ENCODE measurements at regions not wholly inside any gene's neighbourhood (a gene's known extent, or its start where the extent isn't known, plus 50 kb on each side); places are given as distances from the start of the nearest gene placed in this dataset.
"Not testable (repeated sequence)": the region's sequence is repeated elsewhere in the genome, so short reads cannot be mapped to it uniquely, and the experiment has no call there.

DNA sequence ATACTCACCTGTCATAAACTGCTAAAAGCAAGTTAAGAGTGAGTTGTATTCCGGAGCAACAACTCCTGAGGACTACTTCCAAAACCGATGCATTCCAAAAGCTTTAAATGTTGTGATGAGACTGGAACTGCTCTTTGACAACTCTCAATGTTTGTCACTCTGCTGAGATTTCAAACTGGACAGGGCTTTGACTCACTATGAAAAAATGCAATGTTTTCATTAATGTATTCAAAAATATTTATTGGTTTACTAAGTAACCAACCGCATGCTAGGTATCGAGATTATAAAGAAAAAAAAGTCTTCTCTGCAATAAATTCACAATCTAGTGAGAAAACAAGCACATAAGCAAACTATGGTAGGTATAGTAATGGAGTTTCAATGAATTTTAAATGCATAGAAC is 107.9 kb upstream of the GNAI1 start:
- 92 to 93% methylated on average over 4 of the region's 4 CpGs for WGBS, 2 donors
- H3K27ac ChIP-seq: no peak overlapping the region
- H3K4me1 ChIP-seq: no peaks in the 10 kb centered on the region
- no peaks in the 10 kb centered on the region for H3K27me3 ChIP-seq
- H3K36me3 ChIP-seq: no peaks in the 10 kb centered on the region
- intact Hi-C loops (cut with DNase I): no loop called here
- TF ChIP-seq, protein P1, sequence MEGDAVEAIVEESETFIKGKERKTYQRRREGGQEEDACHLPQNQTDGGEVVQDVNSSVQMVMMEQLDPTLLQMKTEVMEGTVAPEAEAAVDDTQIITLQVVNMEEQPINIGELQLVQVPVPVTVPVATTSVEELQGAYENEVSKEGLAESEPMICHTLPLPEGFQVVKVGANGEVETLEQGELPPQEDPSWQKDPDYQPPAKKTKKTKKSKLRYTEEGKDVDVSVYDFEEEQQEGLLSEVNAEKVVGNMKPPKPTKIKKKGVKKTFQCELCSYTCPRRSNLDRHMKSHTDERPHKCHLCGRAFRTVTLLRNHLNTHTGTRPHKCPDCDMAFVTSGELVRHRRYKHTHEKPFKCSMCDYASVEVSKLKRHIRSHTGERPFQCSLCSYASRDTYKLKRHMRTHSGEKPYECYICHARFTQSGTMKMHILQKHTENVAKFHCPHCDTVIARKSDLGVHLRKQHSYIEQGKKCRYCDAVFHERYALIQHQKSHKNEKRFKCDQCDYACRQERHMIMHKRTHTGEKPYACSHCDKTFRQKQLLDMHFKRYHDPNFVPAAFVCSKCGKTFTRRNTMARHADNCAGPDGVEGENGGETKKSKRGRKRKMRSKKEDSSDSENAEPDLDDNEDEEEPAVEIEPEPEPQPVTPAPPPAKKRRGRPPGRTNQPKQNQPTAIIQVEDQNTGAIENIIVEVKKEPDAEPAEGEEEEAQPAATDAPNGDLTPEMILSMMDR (IDR thresholded peaks at IDR 0.05): no peak
- peaks cover 0 to 25% (median 4%) of the 10 kb centered on the region in 11 donors for H3K9me3 ChIP-seq
- H3K4me3 ChIP-seq: no peak overlapping the region
- DNase-seq (no peak), ATAC-seq (no peak)

DNA sequence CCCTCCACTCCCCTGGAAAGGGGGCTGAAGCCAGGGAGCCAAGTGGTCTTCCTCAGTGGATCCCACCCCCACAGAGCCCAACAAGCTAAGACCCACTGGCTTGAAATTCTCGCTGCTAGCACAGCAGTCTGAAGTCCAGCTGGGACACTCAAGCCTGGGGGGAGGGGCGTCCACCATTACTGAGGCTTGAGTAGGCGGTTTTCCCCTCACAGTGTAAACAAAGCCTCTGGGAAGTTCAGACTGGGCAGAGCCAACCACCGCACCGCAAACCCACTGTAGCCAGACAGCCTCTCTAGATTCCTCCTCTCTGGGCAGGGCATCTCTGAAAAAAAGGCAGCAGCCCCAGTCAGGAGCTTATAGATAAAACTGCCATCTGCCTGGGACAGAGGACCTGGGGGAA is 114.4 kb upstream of the GNAI1 start:
- WGBS, 2 donors: 74 to 75% methylated on average over 5 of the region's 5 CpGs
- DNase-seq, ATAC-seq: not testable (repeated sequence)

DNA sequence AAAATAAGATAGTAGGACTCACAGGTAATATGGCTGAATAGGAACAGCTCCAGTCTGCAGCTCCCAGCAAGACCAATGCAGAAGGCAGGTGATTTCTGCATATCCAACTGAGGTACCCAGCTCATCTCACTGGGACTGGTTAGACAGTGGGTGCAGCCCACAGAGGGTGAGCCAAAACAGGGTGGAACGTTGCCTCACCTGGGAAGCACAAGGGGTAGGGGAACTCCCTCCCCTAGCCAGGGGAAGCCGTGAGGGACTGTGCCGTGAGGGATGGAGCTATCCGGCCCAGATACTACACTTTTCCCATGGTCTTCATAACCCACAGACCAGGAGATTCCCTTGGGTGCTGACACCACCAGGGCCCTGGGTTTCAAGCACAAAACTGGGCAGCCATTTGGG is 114.8 kb upstream of the GNAI1 start:
- H3K27ac ChIP-seq, H3K4me3 ChIP-seq, H3K27me3 ChIP-seq, H3K36me3 ChIP-seq, DNase-seq, ATAC-seq, H3K4me1 ChIP-seq: not testable (repeated sequence)
- 80 to 86% methylated on average over 4 of the region's 4 CpGs for WGBS, 2 donors
- H3K9me3 ChIP-seq: peaks cover 0 to 15% (median 4%) of the 10 kb centered on the region in 11 donors
- intact Hi-C loops (cut with DNase I): loop anchor here in 7 of 10 donors (5.0 to 10.0 kb wide), 5 partner anchors 715 to 1998 kb away; no protein-coding TSS in a partner anchor

More for the DNA sequence above, 114.4 kb upstream of the GNAI1 start:
- H3K9me3 ChIP-seq: peaks cover 0 to 15% (median 4%) of the 10 kb centered on the region in 11 donors
- H3K4me1 ChIP-seq; intact Hi-C loops (cut with DNase I); H3K36me3 ChIP-seq; H3K27me3 ChIP-seq; H3K27ac ChIP-seq; H3K4me3 ChIP-seq: not testable (repeated sequence)

DNA sequence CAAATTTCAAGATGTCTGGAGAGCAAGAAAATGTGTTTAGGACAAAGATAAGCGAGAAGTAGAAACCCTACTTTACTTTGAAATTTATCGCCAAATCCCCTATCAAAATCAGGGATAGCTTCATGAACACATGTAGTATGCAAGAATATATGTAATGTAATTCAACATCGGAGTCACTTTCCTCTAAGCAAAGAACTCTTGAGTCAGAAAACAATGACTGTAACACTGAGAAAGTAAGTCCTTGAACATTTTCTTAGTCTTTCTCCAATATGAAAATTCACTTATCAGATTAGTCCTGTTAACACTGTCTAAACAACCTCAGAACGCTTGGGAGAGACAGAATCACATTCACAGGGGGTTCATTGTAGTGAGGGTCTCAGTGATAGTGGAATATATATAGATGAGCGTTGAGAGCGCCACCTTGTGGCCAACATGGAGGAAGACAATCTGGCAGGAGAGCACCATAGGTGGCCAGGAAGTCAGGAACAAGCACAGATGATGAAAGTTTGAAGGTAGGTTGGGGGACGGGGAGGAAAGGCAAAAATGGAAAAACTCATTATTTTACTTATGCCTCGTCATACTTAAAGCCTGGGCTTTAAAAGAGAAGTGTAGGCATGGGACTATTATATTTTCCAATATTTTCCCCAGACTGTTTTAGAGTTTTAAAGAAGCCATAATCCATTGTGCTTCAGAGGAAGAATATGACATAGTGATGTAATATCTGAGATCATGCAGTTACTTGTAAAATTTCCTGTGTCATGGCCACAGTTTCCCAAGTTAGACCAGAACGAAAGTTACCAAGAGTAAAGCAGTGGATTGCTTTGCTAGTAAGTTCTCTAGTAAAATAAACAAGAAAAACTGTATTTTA is 115.5 kb upstream of the GNAI1 start:
- Histone ChIP-seq H3K27ac (no peak overlapping the region), H3K9me3 (peaks cover 0 to 14% (median 0%) of the 10 kb centered on the region in 11 donors), H3K4me1 (no peaks in the 10 kb centered on the region), H3K27me3 (peaks cover 0 to 8% (median 0%) of the 10 kb centered on the region in 7 donors), H3K4me3 (no peak overlapping the region), H3K36me3 (no peaks in the 10 kb centered on the region)
- ATAC-seq: peak in 4 of 8 donors; percentile 50 to 60 (median 56)
- intact Hi-C loops (cut with DNase I): loop anchor here in 7 of 10 donors (5.0 to 10.0 kb wide), 5 partner anchors 714 to 1997 kb away; no protein-coding TSS in a partner anchor
- WGBS, 2 donors: 35 to 36% methylated on average over 9 of the region's 9 CpGs
- DNase-seq: peak in 1 of 2 donors; percentile 5
- TF ChIP-seq, protein P1 (IDR thresholded peaks at IDR 0.05): peak; percentile 66 to 85 (median 79)

DNA sequence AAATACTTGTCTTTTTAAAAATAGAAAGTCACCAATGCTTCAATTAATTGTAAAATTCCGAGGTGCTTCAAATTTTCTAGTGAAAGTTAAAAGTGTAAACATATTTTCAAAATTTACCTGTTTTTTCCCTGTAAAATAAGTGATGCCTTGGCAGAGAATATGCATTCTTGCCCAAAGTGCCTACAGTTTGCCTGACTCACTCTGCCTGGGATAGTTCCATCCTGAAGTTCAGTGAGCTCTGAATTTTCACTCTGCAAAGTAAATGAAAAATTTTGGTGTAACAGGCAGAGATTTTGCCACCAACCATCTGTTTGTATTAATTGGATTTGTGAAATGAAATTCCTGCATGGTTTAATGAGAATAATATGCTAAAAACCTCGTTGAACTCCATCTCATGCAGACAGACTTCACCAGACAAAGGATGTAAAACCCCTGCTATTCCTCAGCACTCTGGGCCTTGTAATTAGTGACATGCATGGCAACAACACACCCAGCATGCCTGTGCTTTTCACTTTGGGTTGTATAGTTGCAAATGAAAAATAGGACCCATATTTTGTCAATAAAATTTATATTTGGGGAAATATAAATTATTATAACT is 117.4 kb upstream of the GNAI1 start:
- no peaks in the 10 kb centered on the region for H3K36me3 ChIP-seq
- H3K4me1 ChIP-seq: no peaks in the 10 kb centered on the region
- ATAC-seq (no peak), DNase-seq (no peak)
- TF ChIP-seq, protein P1 (IDR thresholded peaks at IDR 0.05): no peak
- no peak overlapping the region for H3K27ac ChIP-seq
- peaks cover 0 to 8% (median 0%) of the 10 kb centered on the region in 7 donors for H3K27me3 ChIP-seq
- peaks cover 0 to 3% (median 0%) of the 10 kb centered on the region in 11 donors for H3K9me3 ChIP-seq
- WGBS, 2 donors: 69 to 70% methylated on average over 2 of the region's 2 CpGs
- intact Hi-C loops (cut with DNase I): loop anchor here in 7 of 10 donors (5.0 to 10.0 kb wide), 5 partner anchors 712 to 1995 kb away; no protein-coding TSS in a partner anchor
- H3K4me3 ChIP-seq: no peak overlapping the region
